HG02678 (cell line): ENCODE measurements at regions not wholly inside any gene's neighbourhood (a gene's known extent, or its start where the extent isn't known, plus 50 kb on each side); places are given as distances from the start of the nearest gene placed in this dataset.

Experiments used
- ATAC-seq: cut with Tn5 transposase; IDR thresholded peaks from one replicate; pipeline ENCODE4 v1.9.1; 2021; ENCODE audit warnings: mild to moderate bottlenecking, moderate library complexity; ENCODE audit not compliant: unreplicated experiment

- ATAC-seq: no peak
Observed at GRCh38 chr1:164466429-164466828, 92.6 kb upstream of the PBX1 start.

- no peak for ATAC-seq
Observed at GRCh38 chr1:164470996-164471395, 88.0 kb upstream of the PBX1 start.

GRCh38 chr1:164472841-164473240, 86.1 kb upstream of the PBX1 start:
- no peak for ATAC-seq

DNA sequence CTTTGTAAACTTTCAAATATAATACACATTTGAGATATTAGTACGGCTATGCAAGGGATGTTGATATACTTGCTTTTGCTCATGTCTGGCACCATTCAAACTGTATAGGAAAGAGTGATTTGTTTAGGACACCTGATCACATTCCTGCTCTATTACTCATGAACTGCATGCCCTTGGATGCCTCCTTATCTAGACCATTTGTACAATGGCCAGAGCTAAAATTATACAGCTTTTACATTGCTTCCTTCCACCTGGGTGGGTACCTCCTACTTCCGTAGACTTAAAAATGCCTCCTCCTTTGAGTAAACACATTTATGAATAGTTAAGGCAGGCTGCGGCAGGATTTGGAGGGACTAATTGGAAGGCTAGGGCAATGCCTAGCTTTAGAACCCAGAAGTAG, 85.4 kb upstream of the PBX1 start:
- ATAC-seq: no peak

DNA sequence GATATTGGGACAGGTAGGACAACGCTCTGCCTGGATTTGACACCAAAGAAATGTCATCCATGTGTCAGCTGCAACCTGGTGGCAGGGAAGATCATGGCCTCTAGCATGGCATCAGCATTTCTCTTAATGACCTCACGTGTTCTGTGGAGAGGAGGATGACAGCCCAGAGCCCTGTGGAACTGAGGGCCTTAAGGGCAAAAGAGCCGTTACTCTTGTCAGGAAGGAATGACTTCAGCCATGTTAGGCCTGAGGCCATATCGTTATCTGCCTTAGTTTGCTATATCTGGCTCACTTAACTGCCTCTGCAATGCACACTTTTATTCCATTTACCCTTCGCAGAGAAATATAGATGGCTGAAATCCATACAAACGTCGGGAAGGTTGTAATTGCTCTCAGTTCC, 83.2 kb upstream of the PBX1 start:
- no peak for ATAC-seq

DNA sequence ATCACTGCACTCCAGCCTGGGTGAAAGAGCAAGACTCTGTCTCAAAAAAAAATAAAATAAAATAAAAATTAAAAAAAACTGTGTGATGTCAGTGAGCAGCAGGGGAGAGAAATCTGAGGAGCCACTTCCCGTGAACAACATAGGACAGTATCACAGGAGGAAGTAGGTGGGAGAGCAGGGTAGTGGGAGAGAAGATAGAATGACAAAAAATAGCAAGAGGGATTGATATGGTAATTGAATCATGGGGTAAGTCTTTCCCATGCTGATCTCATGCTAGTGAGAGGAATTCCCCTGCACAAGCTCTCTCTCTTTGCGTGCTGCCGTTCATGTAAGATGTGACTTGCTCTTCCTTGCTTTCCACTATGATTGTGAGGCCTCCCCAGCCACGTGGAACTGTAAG, 81.6 kb upstream of the PBX1 start:
- ATAC-seq: no peak

- no peak for ATAC-seq
Observed at GRCh38 chr1:164479242-164479641, 79.7 kb upstream of the PBX1 start.

GRCh38 chr1:164480285-164480907, 78.6 kb upstream of the PBX1 start:
- no peak for ATAC-seq

DNA sequence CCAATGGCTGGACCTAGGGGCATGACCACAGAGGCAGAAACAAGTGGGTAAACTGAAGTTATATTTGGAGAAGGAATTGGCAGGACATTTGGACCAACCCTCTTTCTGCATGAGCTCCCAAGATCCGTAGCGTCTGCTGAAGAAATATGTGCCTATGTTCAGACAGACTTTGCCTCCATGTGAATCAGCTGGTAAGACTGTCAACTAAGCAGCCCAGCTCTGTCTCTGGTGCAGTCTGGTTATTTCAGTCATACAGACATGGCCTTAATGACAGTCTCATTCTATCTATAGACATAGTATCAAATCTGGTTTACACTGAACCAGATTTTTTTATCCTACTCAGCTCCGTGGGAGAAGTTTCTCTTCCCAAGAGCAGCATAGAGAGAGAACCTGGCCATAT, 63.1 kb upstream of the PBX1 start:
- ATAC-seq: no peak

GRCh38 chr1:164498792-164499191, 60.2 kb upstream of the PBX1 start:
- no peak for ATAC-seq

DNA sequence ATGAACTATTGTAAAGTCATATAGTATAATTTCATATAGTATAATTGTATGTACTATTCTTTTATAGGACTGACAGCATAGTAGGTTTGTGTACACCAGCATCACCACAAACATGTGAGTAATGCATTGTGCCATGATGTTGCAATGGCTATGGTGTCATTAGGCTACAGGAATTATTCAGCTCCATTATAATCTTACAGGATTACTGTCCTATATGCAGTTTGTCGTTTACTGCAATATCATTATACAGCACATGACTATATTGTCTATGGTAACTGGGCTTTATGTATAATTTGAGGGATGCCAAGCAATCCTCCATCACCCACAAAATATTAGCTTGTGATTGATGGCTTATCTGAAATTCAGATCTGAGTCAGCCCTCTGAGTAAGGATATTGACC, 54.2 kb upstream of the PBX1 start:
- no peak for ATAC-seq
